Nephron (organoid): ENCODE measurements at regions not wholly inside any gene's neighbourhood (a gene's known extent, or its start where the extent isn't known, plus 50 kb on each side); places are given as distances from the start of the nearest gene placed in this dataset.
A peak's percentile ranks its signal among the peaks of the same experiment; 100 is the strongest.

ENCODE experiments used
- H3K27ac Mint-ChIP-seq, 3 experiments: 2 replicates each; pipeline ENCODE4 v1.8.0; 2020; ENCODE audit warnings: mixed read lengths in 3 of 3, mild to moderate bottlenecking in 2 of 3, moderate library complexity in 1 of 3
- H3K27me3 Mint-ChIP-seq: 2 replicates; pipeline ENCODE4 v1.8.0; 2021; ENCODE audit warnings: low read depth, mild to moderate bottlenecking, moderate library complexity, mixed read lengths
- H3K36me3 Mint-ChIP-seq: 2 replicates; pipeline ENCODE4 v1.8.0; 2020; ENCODE audit warnings: low read depth, mixed read lengths
- H3K4me1 Mint-ChIP-seq: 2 replicates; pipeline ENCODE4 v1.8.0; 2020; ENCODE audit warnings: mixed read lengths
- H3K4me3 Mint-ChIP-seq, 3 experiments: 2 replicates each; pipeline ENCODE4 v1.8.0; 2020; ENCODE audit warnings: mild to moderate bottlenecking in 3 of 3, mixed read lengths in 3 of 3, moderate library complexity in 2 of 3
- H3K9me3 Mint-ChIP-seq: 2 replicates; pipeline ENCODE4 v1.8.0; 2020; ENCODE audit warnings: mixed read lengths
- CTCF ChIP-seq, 3 experiments: fragments of 200-600 bp; sonication (generic); IDR thresholded peaks; one replicate each; pipeline ENCODE4 v1.5.0; 2021; ENCODE audit warnings: antibody characterized with exemption in 3 of 3; ENCODE audit not compliant: unreplicated experiment in 3 of 3

GRCh38 chr13:64556376-64556775, 2673.8 kb downstream of the PCDH9 start:
- no peak for TF ChIP-seq CTCF (IDR thresholded peaks at IDR 0.05; ENCODE audit: unreplicated experiment in 3 of 3)
- Mint-ChIP-seq H3K27me3 (no peaks in the 10 kb centered on the region), H3K36me3 (no peaks in the 10 kb centered on the region), H3K27ac (no peak overlapping the region), H3K9me3 (no peaks in the 10 kb centered on the region), H3K4me3 (no peak overlapping the region), H3K4me1 (no peaks in the 10 kb centered on the region)

GRCh38 chr13:64553411-64554129, 2676.6 kb downstream of the PCDH9 start:
- TF ChIP-seq CTCF (IDR thresholded peaks at IDR 0.05; ENCODE audit: unreplicated experiment in 3 of 3), result no peak
- H3K36me3 Mint-ChIP-seq, result no peaks in the 10 kb centered on the region
- peaks cover 3% of the 10 kb centered on the region for H3K9me3 Mint-ChIP-seq
- H3K27ac Mint-ChIP-seq, result no peak overlapping the region
- no peaks in the 10 kb centered on the region for H3K4me1 Mint-ChIP-seq
- no peak overlapping the region for H3K4me3 Mint-ChIP-seq
- H3K27me3 Mint-ChIP-seq, result no peaks in the 10 kb centered on the region

- H3K27me3 Mint-ChIP-seq, result no peaks in the 10 kb centered on the region
- peak overlapping the region in 1 of 3 experiments; percentile 3 for H3K27ac Mint-ChIP-seq
- H3K9me3 Mint-ChIP-seq, result peaks cover 3% of the 10 kb centered on the region
- no peaks in the 10 kb centered on the region for H3K36me3 Mint-ChIP-seq
- H3K4me3 Mint-ChIP-seq, result no peak overlapping the region
- no peak for TF ChIP-seq CTCF (IDR thresholded peaks at IDR 0.05; ENCODE audit: unreplicated experiment in 3 of 3)
- H3K4me1 Mint-ChIP-seq, result no peaks in the 10 kb centered on the region
Measured at GRCh38 chr13:64551755-64552154, 2678.4 kb downstream of the PCDH9 start.

- peaks cover 3% of the 10 kb centered on the region for H3K9me3 Mint-ChIP-seq
- no peak overlapping the region for H3K4me3 Mint-ChIP-seq
- no peak overlapping the region for H3K27ac Mint-ChIP-seq
- no peaks in the 10 kb centered on the region for H3K36me3 Mint-ChIP-seq
- H3K27me3 Mint-ChIP-seq, result no peaks in the 10 kb centered on the region
- TF ChIP-seq CTCF (IDR thresholded peaks at IDR 0.05; ENCODE audit: unreplicated experiment in 3 of 3), result no peak
- H3K4me1 Mint-ChIP-seq, result no peaks in the 10 kb centered on the region
Measured at GRCh38 chr13:64546371-64546770, 2683.8 kb downstream of the PCDH9 start.

- Mint-ChIP-seq H3K27me3 (no peaks in the 10 kb centered on the region), H3K4me1 (no peaks in the 10 kb centered on the region), H3K9me3 (no peaks in the 10 kb centered on the region), H3K36me3 (no peaks in the 10 kb centered on the region), H3K4me3 (no peak overlapping the region), H3K27ac (no peak overlapping the region)
- TF ChIP-seq CTCF (IDR thresholded peaks at IDR 0.05; ENCODE audit: unreplicated experiment in 3 of 3), result no peak
Measured at GRCh38 chr13:64540976-64541375, 2689.2 kb downstream of the PCDH9 start.

GRCh38 chr13:64540468-64540867, 2689.7 kb downstream of the PCDH9 start:
- no peak overlapping the region for H3K4me3 Mint-ChIP-seq
- no peak for TF ChIP-seq CTCF (IDR thresholded peaks at IDR 0.05; ENCODE audit: unreplicated experiment in 3 of 3)
- H3K4me1 Mint-ChIP-seq, result no peaks in the 10 kb centered on the region
- no peaks in the 10 kb centered on the region for H3K36me3 Mint-ChIP-seq
- H3K9me3 Mint-ChIP-seq, result no peaks in the 10 kb centered on the region
- no peak overlapping the region for H3K27ac Mint-ChIP-seq
- no peaks in the 10 kb centered on the region for H3K27me3 Mint-ChIP-seq
